ENCODE measurements at regions not wholly inside any gene's neighbourhood (a gene's known extent, or its start where the extent isn't known, plus 50 kb on each side); places are given as distances from the start of the nearest gene placed in this dataset.

- DNase-seq: no peak
Measured at GRCh38 chr13:104327211-104327610, 1261.0 kb upstream of the SLC10A2 start.

GRCh38 chr13:104326523-104326922, 1260.3 kb upstream of the SLC10A2 start:
- no peak for DNase-seq

- no peak for DNase-seq
Measured at GRCh38 chr13:104321756-104322155, 1255.5 kb upstream of the SLC10A2 start.

- no peak for DNase-seq
Measured at GRCh38 chr13:104320446-104320845, 1254.2 kb upstream of the SLC10A2 start.

GRCh38 chr13:104318121-104318520, 1251.9 kb upstream of the SLC10A2 start:
- DNase-seq: peak; percentile 65 to 74

- DNase-seq: no peak
Measured at GRCh38 chr13:104315606-104316005, 1249.4 kb upstream of the SLC10A2 start.

GRCh38 chr13:104314926-104315535, 1248.8 kb upstream of the SLC10A2 start:
- DNase-seq: no peak

GRCh38 chr13:104314321-104314720, 1248.1 kb upstream of the SLC10A2 start:
- DNase-seq: no peak

GRCh38 chr13:104310861-104311260, 1244.6 kb upstream of the SLC10A2 start:
- no peak for DNase-seq

- DNase-seq: no peak
Measured at GRCh38 chr13:104309431-104309830, 1243.2 kb upstream of the SLC10A2 start.

GRCh38 chr13:104301171-104301975, 1235.2 kb upstream of the SLC10A2 start:
- peak; percentile 26 to 34 for DNase-seq

- no peak for DNase-seq
Measured at GRCh38 chr13:104297075-104297474, 1230.9 kb upstream of the SLC10A2 start.

GRCh38 chr13:104296286-104296685, 1230.1 kb upstream of the SLC10A2 start:
- no peak for DNase-seq

GRCh38 chr13:104295537-104295936, 1229.3 kb upstream of the SLC10A2 start:
- no peak for DNase-seq

GRCh38 chr13:104289400-104289799, 1223.2 kb upstream of the SLC10A2 start:
- DNase-seq: no peak

- no peak for DNase-seq
Measured at GRCh38 chr13:104288496-104288895, 1222.3 kb upstream of the SLC10A2 start.

GRCh38 chr13:104286566-104287290, 1220.5 kb upstream of the SLC10A2 start:
- DNase-seq: no peak

GRCh38 chr13:104281910-104282309, 1215.7 kb upstream of the SLC10A2 start:
- no peak for DNase-seq

GRCh38 chr13:104270731-104271130, 1204.5 kb upstream of the SLC10A2 start:
- DNase-seq: no peak

GRCh38 chr13:104267206-104267811, 1201.1 kb upstream of the SLC10A2 start:
- DNase-seq: no peak

- DNase-seq: no peak
Measured at GRCh38 chr13:104256701-104257100, 1190.5 kb upstream of the SLC10A2 start.

- no peak for DNase-seq
Measured at GRCh38 chr13:104253063-104253680, 1187.0 kb upstream of the SLC10A2 start.

Data from right lung (tissue), 2 donors.